Trophoblast cell (in vitro differentiated cells and primary cell): ENCODE measurements at regions not wholly inside any gene's neighbourhood (a gene's known extent, or its start where the extent isn't known, plus 50 kb on each side); places are given as distances from the start of the nearest gene placed in this dataset.

Source experiments
- DNase-seq, 2 donors: peaks; one replicate each; pipeline ENCODE4 v3.0.0-alpha.2; 2016
- H2AFZ ChIP-seq: 2 replicates; pipeline ENCODE4 v1.6.1; 2013; ENCODE audit warnings: low read length, moderate library complexity, mild to moderate bottlenecking; ENCODE audit not compliant: insufficient read depth, poor library complexity
- H2AK5ac ChIP-seq: 2 replicates; pipeline ENCODE4 v1.6.1; 2013; ENCODE audit warnings: mild to moderate bottlenecking, low read length
- H2BK120ac ChIP-seq: 2 replicates; pipeline ENCODE4 v1.6.1; 2013; ENCODE audit warnings: low read length, mild to moderate bottlenecking, moderate library complexity; ENCODE audit not compliant: insufficient read depth, poor library complexity
- H2BK12ac ChIP-seq: 2 replicates; pipeline ENCODE4 v1.6.1; 2013; ENCODE audit warnings: mild to moderate bottlenecking, low read length, moderate library complexity
- H2BK5ac ChIP-seq: 2 replicates; pipeline ENCODE4 v1.6.1; 2013; ENCODE audit warnings: low read length, low read depth, moderate library complexity, mild to moderate bottlenecking; ENCODE audit not compliant: poor library complexity
- H3K14ac ChIP-seq: 2 replicates; pipeline ENCODE4 v1.6.1; 2013; ENCODE audit warnings: mild to moderate bottlenecking, low read length
- H3K18ac ChIP-seq: 2 replicates; pipeline ENCODE4 v1.6.1; 2013; ENCODE audit warnings: mild to moderate bottlenecking, low read length
- H3K23ac ChIP-seq: 2 replicates; pipeline ENCODE4 v1.6.1; 2013; ENCODE audit warnings: low read length
- H3K27ac ChIP-seq: 2 replicates; pipeline ENCODE4 v1.5.1; 2013; ENCODE audit warnings: low read depth, mild to moderate bottlenecking, inconsistent platforms, low read length, moderate library complexity
- H3K27me3 ChIP-seq: 2 replicates; pipeline ENCODE4 v1.6.1; 2013; ENCODE audit warnings: inconsistent platforms, mild to moderate bottlenecking, low read length, moderate library complexity; ENCODE audit not compliant: insufficient read depth
- H3K36me3 ChIP-seq, 2 experiments: 1 replicate in 1 of 2; 2 replicates in 1 of 2; pipeline ENCODE4 v1.6.1; 2013; ENCODE audit warnings: low read length in 2 of 2, mild to moderate bottlenecking in 2 of 2, moderate library complexity in 1 of 2; ENCODE audit not compliant: insufficient read depth in 2 of 2, control insufficient read depth in 1 of 2
- H3K4ac ChIP-seq: 2 replicates; pipeline ENCODE4 v1.6.1; 2013; ENCODE audit warnings: low read depth, mild to moderate bottlenecking, low read length, moderate library complexity
- H3K4me1 ChIP-seq, 2 experiments: 1 replicate in 1 of 2; 2 replicates in 1 of 2; pipeline ENCODE4 v1.6.1; 2013; ENCODE audit warnings: low read length in 2 of 2, mild to moderate bottlenecking in 2 of 2, moderate library complexity in 1 of 2; ENCODE audit not compliant: insufficient read depth in 2 of 2, control insufficient read depth in 1 of 2
- H3K4me2 ChIP-seq: 2 replicates; pipeline ENCODE4 v1.6.1; 2013; ENCODE audit warnings: inconsistent platforms, mild to moderate bottlenecking, low read length, moderate library complexity
- H3K4me3 ChIP-seq: 2 replicates; pipeline ENCODE4 v1.5.1; 2013; ENCODE audit warnings: mild to moderate bottlenecking, low read depth, low read length, inconsistent platforms
- H3K79me1 ChIP-seq: one replicate; pipeline ENCODE4 v1.6.1; 2013; ENCODE audit warnings: low read length
- H3K79me2 ChIP-seq: 2 replicates; pipeline ENCODE4 v1.6.1; 2013; ENCODE audit warnings: low read length, mild to moderate bottlenecking; ENCODE audit not compliant: control insufficient read depth, insufficient read depth, poor library complexity
- H3K9ac ChIP-seq: 2 replicates; pipeline ENCODE4 v1.6.1; 2013; ENCODE audit warnings: mild to moderate bottlenecking, low read length
- H3K9me3 ChIP-seq: 2 replicates; pipeline ENCODE4 v1.6.1; 2013; ENCODE audit warnings: low read depth, mild to moderate bottlenecking, control low read depth, inconsistent platforms, low read length; ENCODE audit not compliant: insufficient read depth
- H4K12ac ChIP-seq: 2 replicates; pipeline ENCODE4 v1.6.1; 2013; ENCODE audit warnings: low read depth, mild to moderate bottlenecking, low read length, moderate library complexity
- H4K8ac ChIP-seq: 2 replicates; pipeline ENCODE4 v1.6.1; 2013; ENCODE audit warnings: low read depth, mild to moderate bottlenecking, low read length, moderate library complexity
- H4K91ac ChIP-seq: one replicate; pipeline ENCODE4 v1.6.1; 2013; ENCODE audit warnings: low read depth, mild to moderate bottlenecking, low read length, moderate library complexity
- WGBS: extraction: QIAGEN DNeasy Blood & Tissue Kit; methylation state at CpG from one replicate; pipeline ENCODE4 v1.1.7; 2013; ENCODE audit warnings: missing lambda C conversion rate; ENCODE audit not compliant: insufficient read length, insufficient coverage; ENCODE audit errors: extremely low coverage; 5-methylcytosine and 5-hydroxymethylcytosine counted together

- H3K36me3 ChIP-seq = no peaks in the 10 kb centered on the region
- H3K9me3 ChIP-seq = no peaks in the 10 kb centered on the region
- no peak overlapping the region for H3K14ac ChIP-seq
- H3K79me1 ChIP-seq = no peaks in the 10 kb centered on the region
- no peak overlapping the region for H2AFZ ChIP-seq
- no peak overlapping the region for H4K12ac ChIP-seq
- no peak overlapping the region for H3K4me2 ChIP-seq
- no peak overlapping the region for H3K9ac ChIP-seq
- H2BK12ac ChIP-seq = no peak overlapping the region
- H4K91ac ChIP-seq = no peak overlapping the region
- no peaks in the 10 kb centered on the region for H3K79me2 ChIP-seq
- H2BK5ac ChIP-seq = no peak overlapping the region
- no peak overlapping the region for H3K4me3 ChIP-seq
- no CpG with 5 or more reads among the region's 7 CpGs for WGBS
- no peak for DNase-seq
- no peak overlapping the region for H2BK120ac ChIP-seq
- no peak overlapping the region for H3K23ac ChIP-seq
- H3K27me3 ChIP-seq = no peaks in the 10 kb centered on the region
- H3K4ac ChIP-seq = no peak overlapping the region
- H2AK5ac ChIP-seq = no peak overlapping the region
- H3K27ac ChIP-seq = no peak overlapping the region
- no peaks in the 10 kb centered on the region for H3K4me1 ChIP-seq
- no peak overlapping the region for H3K18ac ChIP-seq
- H4K8ac ChIP-seq = no peak overlapping the region
Observed at GRCh38 chr10:2401459-2401858, 664.1 kb upstream of the ADARB2 start.

- Histone ChIP-seq H2BK12ac (no peak overlapping the region), H2BK5ac (no peak overlapping the region), H3K27ac (no peak overlapping the region), H3K18ac (no peak overlapping the region), H3K27me3 (no peaks in the 10 kb centered on the region), H4K12ac (no peak overlapping the region), H3K79me1 (no peaks in the 10 kb centered on the region), H4K91ac (no peak overlapping the region), H3K79me2 (no peaks in the 10 kb centered on the region), H3K36me3 (no peaks in the 10 kb centered on the region), H3K4me3 (no peak overlapping the region), H3K23ac (no peak overlapping the region), H3K9ac (no peak overlapping the region), H3K9me3 (no peaks in the 10 kb centered on the region), H3K4me2 (no peak overlapping the region), H2AK5ac (no peak overlapping the region), H3K4me1 (no peaks in the 10 kb centered on the region), H4K8ac (no peak overlapping the region), H3K14ac (no peak overlapping the region), H3K4ac (no peak overlapping the region), H2BK120ac (no peak overlapping the region), H2AFZ (no peak overlapping the region)
- no CpG with 5 or more reads among the region's 4 CpGs for WGBS
- DNase-seq = no peak
Observed at GRCh38 chr10:2399482-2399881, 662.2 kb upstream of the ADARB2 start.

GRCh38 chr10:2392145-2392812, 655.0 kb upstream of the ADARB2 start:
- Histone ChIP-seq H2BK120ac (no peak overlapping the region), H3K79me2 (no peaks in the 10 kb centered on the region), H3K18ac (no peak overlapping the region), H3K27ac (no peak overlapping the region), H3K4me1 (no peaks in the 10 kb centered on the region), H3K4me2 (no peak overlapping the region), H2BK5ac (no peak overlapping the region), H3K4me3 (no peak overlapping the region), H3K79me1 (no peaks in the 10 kb centered on the region), H3K23ac (no peak overlapping the region), H3K14ac (no peak overlapping the region), H4K8ac (no peak overlapping the region), H4K12ac (no peak overlapping the region), H3K27me3 (no peaks in the 10 kb centered on the region), H4K91ac (no peak overlapping the region), H2AK5ac (no peak overlapping the region), H3K4ac (no peak overlapping the region), H3K9ac (no peak overlapping the region), H3K36me3 (no peaks in the 10 kb centered on the region), H3K9me3 (no peaks in the 10 kb centered on the region), H2AFZ (no peak overlapping the region), H2BK12ac (no peak overlapping the region)
- WGBS = no CpG with 5 or more reads among the region's 6 CpGs
- no peak for DNase-seq

- Histone ChIP-seq H3K9me3 (peaks cover 3% of the 10 kb centered on the region), H3K4me2 (no peak overlapping the region), H3K27me3 (no peaks in the 10 kb centered on the region), H4K8ac (no peak overlapping the region), H3K79me1 (no peaks in the 10 kb centered on the region), H2BK120ac (no peak overlapping the region), H3K18ac (no peak overlapping the region), H2BK5ac (no peak overlapping the region), H3K23ac (no peak overlapping the region), H2AK5ac (no peak overlapping the region), H3K4ac (no peak overlapping the region), H3K27ac (no peak overlapping the region), H4K91ac (no peak overlapping the region), H3K4me1 (no peaks in the 10 kb centered on the region), H2BK12ac (no peak overlapping the region), H3K79me2 (no peaks in the 10 kb centered on the region), H2AFZ (no peak overlapping the region), H3K36me3 (no peaks in the 10 kb centered on the region), H3K4me3 (no peak overlapping the region), H4K12ac (no peak overlapping the region), H3K14ac (no peak overlapping the region), H3K9ac (no peak overlapping the region)
- WGBS = no CpG with 5 or more reads among the region's 3 CpGs
- no peak for DNase-seq
Observed at GRCh38 chr10:2387672-2388071, 650.3 kb upstream of the ADARB2 start.
